Lower lobe of right lung (tissue), 2 donors: ENCODE measurements at regions not wholly inside any gene's neighbourhood (a gene's known extent, or its start where the extent isn't known, plus 50 kb on each side); places are given as distances from the start of the nearest gene placed in this dataset.

Source experiments
- ATAC-seq, 2 donors: fragments of 200-7000 bp; cut with Tn5 transposase; one replicate each; pipeline ENCODE4 v1.9.1; 2020 to 2022; ENCODE audit warnings: mild to moderate bottlenecking in 2 of 2, moderate library complexity in 2 of 2
- DNase-seq: peaks from one replicate; pipeline ENCODE4 v3.0.0-alpha.2; 2020
- H3K27ac ChIP-seq: fragments of 200-600 bp; one replicate; pipeline ENCODE4 v1.8.0; 2022
- H3K27me3 ChIP-seq: fragments of 200-600 bp; one replicate; pipeline ENCODE4 v1.8.0; 2022; ENCODE audit warnings: low read depth
- H3K36me3 ChIP-seq: fragments of 200-600 bp; one replicate; pipeline ENCODE4 v1.8.0; 2022; ENCODE audit warnings: mild to moderate bottlenecking
- H3K4me1 ChIP-seq: fragments of 200-600 bp; one replicate; pipeline ENCODE4 v1.8.0; 2022
- H3K4me3 ChIP-seq: fragments of 200-600 bp; one replicate; pipeline ENCODE4 v1.8.0; 2022; ENCODE audit warnings: mild to moderate bottlenecking
- H3K9me3 ChIP-seq: fragments of 200-600 bp; one replicate; pipeline ENCODE4 v1.8.0; 2022
- CTCF ChIP-seq: fragments of 200-600 bp; IDR thresholded peaks from one replicate; pipeline ENCODE4 v1.8.0; 2022; ENCODE audit warnings: antibody characterized with exemption, mild to moderate bottlenecking
- intact Hi-C: fragments of 100-400 bp; cut with DNase I; formaldehyde crosslinking; loops from one replicate; pipeline ENCODE4 v1.11.0; 2022
- donor health status: DM: no; HTN: yes; CAD: no; lungs with severe emphysema.

GRCh38 chr2:128477026-128477820, 158.6 kb upstream of the HS6ST1 start:
- Histone ChIP-seq H3K27me3 (no peaks in the 10 kb centered on the region), H3K9me3 (no peaks in the 10 kb centered on the region), H3K36me3 (no peaks in the 10 kb centered on the region), H3K4me1 (peaks cover 20% of the 10 kb centered on the region), H3K27ac (no peak overlapping the region), H3K4me3 (no peak overlapping the region)
- no peak for TF ChIP-seq CTCF
- ATAC-seq (no peak), DNase-seq (no peak)
- intact Hi-C loops: no loop called here

- peaks cover 14% of the 10 kb centered on the region for H3K4me1 ChIP-seq
- intact Hi-C loops: no loop called here
- H3K36me3 ChIP-seq: no peaks in the 10 kb centered on the region
- DNase-seq (no peak), ATAC-seq (no peak)
- H3K9me3 ChIP-seq: no peaks in the 10 kb centered on the region
- H3K27ac ChIP-seq: no peak overlapping the region
- no peak overlapping the region for H3K4me3 ChIP-seq
- no peak for TF ChIP-seq CTCF
- H3K27me3 ChIP-seq: no peaks in the 10 kb centered on the region
These were observed 159.2 kb upstream of the HS6ST1 start for GRCh38 chr2:128477891-128478290.

- Histone ChIP-seq H3K27ac (no peak overlapping the region), H3K9me3 (no peaks in the 10 kb centered on the region), H3K27me3 (no peaks in the 10 kb centered on the region), H3K4me1 (no peaks in the 10 kb centered on the region), H3K36me3 (no peaks in the 10 kb centered on the region), H3K4me3 (no peak overlapping the region)
- no peak for TF ChIP-seq CTCF
- intact Hi-C loops: no loop called here
- ATAC-seq (no peak), DNase-seq (no peak)
These were observed 167.3 kb upstream of the HS6ST1 start for GRCh38 chr2:128485761-128486639.

GRCh38 chr2:128486640-128487375, 168.1 kb upstream of the HS6ST1 start:
- no peak for DNase-seq
- no peak for TF ChIP-seq CTCF
- intact Hi-C loops: no loop called here
- no peak overlapping the region for H3K4me3 ChIP-seq
- no peak for ATAC-seq
- no peak overlapping the region for H3K27ac ChIP-seq
- H3K9me3 ChIP-seq: no peaks in the 10 kb centered on the region
- no peaks in the 10 kb centered on the region for H3K27me3 ChIP-seq
- no peaks in the 10 kb centered on the region for H3K4me1 ChIP-seq
- no peaks in the 10 kb centered on the region for H3K36me3 ChIP-seq

GRCh38 chr2:128487650-128488387, 169.2 kb upstream of the HS6ST1 start:
- DNase-seq (no peak), ATAC-seq (no peak)
- H3K36me3 ChIP-seq: no peaks in the 10 kb centered on the region
- H3K9me3 ChIP-seq: no peaks in the 10 kb centered on the region
- no peak for TF ChIP-seq CTCF
- no peaks in the 10 kb centered on the region for H3K27me3 ChIP-seq
- H3K27ac ChIP-seq: no peak overlapping the region
- no peak overlapping the region for H3K4me3 ChIP-seq
- H3K4me1 ChIP-seq: no peaks in the 10 kb centered on the region
- intact Hi-C loops: no loop called here
